ENCODE measurements at regions not wholly inside any gene's neighbourhood (a gene's known extent, or its start where the extent isn't known, plus 50 kb on each side); places are given as distances from the start of the nearest gene placed in this dataset.

DNA sequence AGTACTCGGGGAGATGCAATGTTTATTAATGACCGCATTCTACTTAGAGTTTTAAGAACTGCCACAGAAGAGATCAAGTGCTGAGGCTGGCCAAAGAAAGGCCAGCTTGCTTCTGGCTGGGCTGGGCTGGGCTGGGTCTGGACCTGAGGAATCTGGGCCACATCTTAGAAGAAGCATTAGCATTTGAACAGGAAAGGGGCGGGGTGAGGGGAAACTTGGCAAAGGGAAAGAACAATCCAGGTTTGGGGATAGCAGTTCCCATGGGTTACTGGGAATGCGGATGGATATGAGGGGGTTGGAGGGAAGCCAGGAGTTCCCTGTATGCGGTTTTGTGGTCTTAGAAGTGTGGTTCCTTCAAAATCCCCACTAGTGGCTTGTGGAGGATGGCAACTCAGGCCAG lies 83.3 kb downstream of the CLDN34 start:
- in situ Hi-C loops (cut with HindIII; ENCODE audit: low sequenced_read_pairs): no loop called here

DNA sequence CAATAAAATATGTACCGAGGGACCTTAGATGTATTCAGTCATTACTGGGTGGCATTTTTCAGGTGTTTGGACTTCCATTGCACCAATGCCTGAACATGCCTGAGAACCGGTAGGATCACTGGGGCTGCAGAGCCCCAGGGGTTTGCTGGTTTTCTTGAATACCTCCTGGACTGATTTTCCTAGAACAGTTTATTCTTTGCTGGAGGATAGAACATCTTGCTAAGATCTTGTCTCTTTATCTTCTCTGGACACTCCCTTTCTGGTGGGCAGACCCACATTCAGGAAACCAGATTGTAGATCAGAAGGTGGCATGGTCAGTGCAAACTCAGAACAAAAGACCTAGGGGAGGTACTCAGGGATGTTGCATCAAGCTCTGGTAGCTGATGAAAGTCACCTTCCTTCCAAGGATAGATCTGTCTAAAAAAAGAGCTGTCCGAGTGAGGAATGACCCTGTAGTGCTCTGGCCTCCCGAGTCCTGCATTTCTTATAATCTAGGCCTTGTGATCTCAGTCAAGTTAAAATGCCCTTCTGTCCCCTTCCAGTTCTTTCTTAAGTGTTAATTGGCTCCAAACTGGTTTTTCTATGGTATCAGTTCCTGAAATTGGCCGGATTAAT lies 84.8 kb downstream of the CLDN34 start:
- no peak for DNase-seq (ENCODE audit: low read depth)
- TF ChIP-seq, protein P1, sequence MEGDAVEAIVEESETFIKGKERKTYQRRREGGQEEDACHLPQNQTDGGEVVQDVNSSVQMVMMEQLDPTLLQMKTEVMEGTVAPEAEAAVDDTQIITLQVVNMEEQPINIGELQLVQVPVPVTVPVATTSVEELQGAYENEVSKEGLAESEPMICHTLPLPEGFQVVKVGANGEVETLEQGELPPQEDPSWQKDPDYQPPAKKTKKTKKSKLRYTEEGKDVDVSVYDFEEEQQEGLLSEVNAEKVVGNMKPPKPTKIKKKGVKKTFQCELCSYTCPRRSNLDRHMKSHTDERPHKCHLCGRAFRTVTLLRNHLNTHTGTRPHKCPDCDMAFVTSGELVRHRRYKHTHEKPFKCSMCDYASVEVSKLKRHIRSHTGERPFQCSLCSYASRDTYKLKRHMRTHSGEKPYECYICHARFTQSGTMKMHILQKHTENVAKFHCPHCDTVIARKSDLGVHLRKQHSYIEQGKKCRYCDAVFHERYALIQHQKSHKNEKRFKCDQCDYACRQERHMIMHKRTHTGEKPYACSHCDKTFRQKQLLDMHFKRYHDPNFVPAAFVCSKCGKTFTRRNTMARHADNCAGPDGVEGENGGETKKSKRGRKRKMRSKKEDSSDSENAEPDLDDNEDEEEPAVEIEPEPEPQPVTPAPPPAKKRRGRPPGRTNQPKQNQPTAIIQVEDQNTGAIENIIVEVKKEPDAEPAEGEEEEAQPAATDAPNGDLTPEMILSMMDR (IDR thresholded peaks at IDR 0.05; ENCODE audit: low read depth, low read length, missing control alignments): no peak
- no peak overlapping the region for H3K4me3 ChIP-seq (ENCODE audit: low read depth, low read length)
- in situ Hi-C loops (cut with HindIII; ENCODE audit: low sequenced_read_pairs): no loop called here

More for the DNA sequence above, 83.3 kb downstream of the CLDN34 start:
- TF ChIP-seq, protein P1 (IDR thresholded peaks at IDR 0.05; ENCODE audit: low read depth, low read length, missing control alignments): no peak
- peak; percentile 63 for DNase-seq (ENCODE audit: low read depth)
- no peak overlapping the region for H3K4me3 ChIP-seq (ENCODE audit: low read depth, low read length)

DNA sequence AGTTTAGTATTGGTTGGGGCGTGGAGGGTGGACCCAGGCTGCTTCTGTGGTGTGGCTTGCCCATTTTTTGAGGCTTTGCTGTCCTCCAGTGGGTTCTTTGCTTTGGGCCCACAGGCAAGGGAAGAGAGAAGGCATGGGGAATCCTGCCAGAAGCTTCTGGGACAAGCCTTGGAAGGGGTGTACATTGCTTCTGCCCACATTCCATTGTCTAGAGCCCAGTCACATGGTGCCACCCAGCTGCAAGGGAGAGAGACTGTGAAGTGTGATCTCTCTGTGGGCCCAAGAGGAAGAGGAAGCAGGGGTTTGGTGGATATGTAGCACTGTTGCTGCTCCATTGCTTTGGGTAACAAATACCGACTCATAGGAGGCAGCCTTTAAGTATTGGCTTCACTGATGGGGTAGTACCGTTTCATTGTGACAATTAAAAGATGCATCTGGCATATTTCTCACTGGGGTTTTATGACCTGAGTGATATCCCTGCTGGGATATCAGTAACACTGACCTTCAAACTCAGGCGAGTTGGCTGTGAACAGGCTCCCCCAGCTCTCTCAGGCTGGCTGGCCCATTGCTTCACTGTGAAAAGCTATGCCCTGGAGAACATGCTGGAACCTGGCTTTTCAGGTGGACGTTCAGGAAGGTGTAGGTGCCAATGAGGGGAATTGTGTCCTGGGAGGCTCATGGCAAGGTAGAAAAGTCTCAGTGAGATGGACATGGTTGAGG lies 85.9 kb downstream of the CLDN34 start:
- no peak overlapping the region for H3K4me3 ChIP-seq (ENCODE audit: low read depth, low read length)
- in situ Hi-C loops (cut with HindIII; ENCODE audit: low sequenced_read_pairs): no loop called here
- TF ChIP-seq, protein P1 (IDR thresholded peaks at IDR 0.05; ENCODE audit: low read depth, low read length, missing control alignments): no peak
- DNase-seq (ENCODE audit: low read depth): no peak

DNA sequence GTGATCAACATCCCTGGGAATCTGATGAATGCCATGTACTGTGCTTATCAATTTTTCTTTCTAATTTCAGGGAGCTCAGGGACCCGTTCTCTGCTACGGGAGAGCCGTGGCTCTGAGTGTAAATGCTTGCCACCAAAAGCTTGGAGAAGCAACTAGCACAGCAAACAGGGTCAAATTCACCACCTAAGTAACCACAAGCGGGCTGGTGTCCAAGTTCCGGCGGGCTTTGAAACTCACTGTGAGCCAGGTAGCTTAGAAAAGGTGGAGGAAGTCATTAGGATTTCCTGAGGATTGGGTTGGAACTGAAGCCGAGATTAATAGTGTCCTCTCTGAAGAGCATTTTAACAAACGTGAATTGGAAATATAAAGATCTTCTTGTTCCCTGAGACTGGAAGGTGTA lies 87.2 kb downstream of the CLDN34 start:
- TF ChIP-seq, protein P1 (IDR thresholded peaks at IDR 0.05; ENCODE audit: low read depth, low read length, missing control alignments): no peak
- in situ Hi-C loops (cut with HindIII; ENCODE audit: low sequenced_read_pairs): no loop called here
- H3K4me3 ChIP-seq (ENCODE audit: low read depth, low read length): no peak overlapping the region
- DNase-seq (ENCODE audit: low read depth): no peak

DNA sequence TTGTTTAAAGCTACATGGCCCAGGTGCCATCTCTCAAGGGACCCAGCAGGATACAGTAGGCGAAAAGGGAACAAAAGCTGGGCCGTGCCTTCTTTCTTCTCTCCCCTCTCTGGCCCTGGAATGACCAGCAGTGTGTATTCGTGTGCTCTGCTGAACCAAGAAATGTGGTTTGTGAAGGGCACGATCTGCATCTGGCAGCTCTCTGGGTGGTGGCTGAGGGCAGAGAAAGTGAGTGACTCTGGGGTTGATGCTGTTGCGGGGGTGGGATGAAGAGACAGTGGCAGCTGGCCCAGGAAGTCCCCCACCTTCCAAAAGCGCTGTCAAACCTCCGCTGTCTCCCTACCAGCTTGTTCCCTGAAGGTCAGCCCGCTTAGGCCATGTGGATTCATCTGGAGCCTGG lies 88.3 kb downstream of the CLDN34 start:
- in situ Hi-C loops (cut with HindIII; ENCODE audit: low sequenced_read_pairs): no loop called here
- TF ChIP-seq, protein P1 (IDR thresholded peaks at IDR 0.05; ENCODE audit: low read depth, low read length, missing control alignments): no peak
- DNase-seq (ENCODE audit: low read depth): no peak
- H3K4me3 ChIP-seq (ENCODE audit: low read depth, low read length): no peak overlapping the region

DNA sequence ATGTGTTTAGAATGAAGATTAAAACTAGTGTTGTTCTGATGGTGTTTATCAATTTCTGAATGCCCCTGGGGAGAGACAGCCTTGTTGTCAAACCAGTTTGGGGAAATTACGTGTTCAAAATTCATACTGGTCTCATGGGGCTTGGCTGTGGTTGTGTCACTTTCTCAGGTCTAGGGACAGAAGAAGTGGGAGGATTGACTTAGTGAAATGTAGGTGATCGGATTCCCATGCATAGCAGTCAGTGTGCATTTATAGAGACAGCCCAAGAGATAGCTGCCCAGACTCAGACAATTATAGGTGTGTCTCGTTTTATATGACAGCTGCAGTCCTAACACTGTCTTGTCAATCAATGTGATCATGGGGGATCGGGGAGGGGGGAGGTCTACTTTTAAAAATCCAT lies 94.4 kb upstream of the CLCN4 start:
- TF ChIP-seq, protein P1 (IDR thresholded peaks at IDR 0.05; ENCODE audit: low read depth, low read length, missing control alignments): no peak
- in situ Hi-C loops (cut with HindIII; ENCODE audit: low sequenced_read_pairs): no loop called here
- DNase-seq (ENCODE audit: low read depth): no peak

More for the DNA sequence above, 94.4 kb upstream of the CLCN4 start:
- H3K4me3 ChIP-seq (ENCODE audit: low read depth, low read length): no peak overlapping the region

Measured in astrocyte of the cerebellum (primary cell).